Neural progenitor cell (in vitro differentiated cells): ENCODE measurements at regions not wholly inside any gene's neighbourhood (a gene's known extent, or its start where the extent isn't known, plus 50 kb on each side); places are given as distances from the start of the nearest gene placed in this dataset.

Source experiments
- DNase-seq: peaks from one replicate; pipeline ENCODE4 v3.0.0-alpha.2; 2016; ENCODE audit warnings: low spot score
- H2AFZ ChIP-seq: fragments of 200-600 bp; sonication (generic); replicated peaks from 2 replicates; pipeline ENCODE4 v1.6.1; 2016; ENCODE audit warnings: antibody characterized with exemption
- H3F3A ChIP-seq: fragments of 200-600 bp; sonication (generic); 2 replicates; pipeline ENCODE4 v1.6.1; 2016; ENCODE audit warnings: antibody characterized with exemption, low read depth
- H3K27ac ChIP-seq: fragments of 200-600 bp; sonication (generic); 2 replicates; pipeline ENCODE4 v1.5.1; 2016; ENCODE audit warnings: mild to moderate bottlenecking
- H3K27me3 ChIP-seq: fragments of 200-600 bp; sonication (generic); 2 replicates; pipeline ENCODE4 v1.6.1; 2016; ENCODE audit warnings: mild to moderate bottlenecking, moderate library complexity
- H3K36me3 ChIP-seq: fragments of 200-600 bp; sonication (generic); 2 replicates; pipeline ENCODE4 v1.5.1; 2016
- H3K4me1 ChIP-seq: fragments of 200-600 bp; sonication (generic); 2 replicates; pipeline ENCODE4 v1.6.1; 2016; ENCODE audit warnings: mixed run types
- H3K4me2 ChIP-seq: fragments of 200-600 bp; sonication (generic); 2 replicates; pipeline ENCODE4 v1.6.1; 2016
- H3K4me3 ChIP-seq: fragments of 200-600 bp; sonication (generic); 2 replicates; pipeline ENCODE4 v1.5.1; 2016
- H3K79me2 ChIP-seq: fragments of 200-600 bp; sonication (generic); 2 replicates; pipeline ENCODE4 v1.6.1; 2016; ENCODE audit warnings: low read depth
- H3K9ac ChIP-seq: fragments of 200-600 bp; sonication (generic); 2 replicates; pipeline ENCODE4 v1.6.1; 2016
- H3K9me3 ChIP-seq: fragments of 200-600 bp; sonication (generic); 2 replicates; pipeline ENCODE4 v1.5.1; 2016; ENCODE audit warnings: low read depth
- H4K20me1 ChIP-seq: fragments of 200-600 bp; sonication (generic); 2 replicates; pipeline ENCODE4 v1.6.1; 2016; ENCODE audit warnings: low read depth
- H3K27ac Mint-ChIP-seq: 3 replicates; pipeline ENCODE4 v1.8.0; 2021; ENCODE audit warnings: mixed read lengths
- H3K27me3 Mint-ChIP-seq: 2 replicates; pipeline ENCODE4 v1.8.0; 2022; ENCODE audit warnings: low read depth, mild to moderate bottlenecking, inconsistent platforms, moderate library complexity, mixed read lengths; ENCODE audit not compliant: insufficient read depth
- H3K36me3 Mint-ChIP-seq: 3 replicates; pipeline ENCODE4 v1.8.0; 2021; ENCODE audit warnings: mixed read lengths
- H3K4me1 Mint-ChIP-seq: 3 replicates; pipeline ENCODE4 v1.8.0; 2021; ENCODE audit warnings: mixed read lengths
- H3K4me3 Mint-ChIP-seq: 3 replicates; pipeline ENCODE4 v1.8.0; 2021; ENCODE audit warnings: mild to moderate bottlenecking, moderate library complexity, mixed read lengths
- H3K9me3 Mint-ChIP-seq: 3 replicates; pipeline ENCODE4 v1.8.0; 2020; ENCODE audit warnings: mixed read lengths
- CTCF ChIP-seq: fragments of 200-600 bp; sonication (generic); IDR thresholded peaks from 2 replicates; pipeline ENCODE4 v1.5.1; 2017; ENCODE audit warnings: antibody characterized with exemption, mild to moderate bottlenecking
- EZH2 ChIP-seq: fragments of 200-600 bp; sonication (generic); IDR thresholded peaks from 2 replicates; pipeline ENCODE4 v1.6.1; 2017; ENCODE audit warnings: antibody characterized with exemption, mild to moderate bottlenecking, moderate library complexity
- EZH2phosphoT487 ChIP-seq: fragments of 200-600 bp; sonication (generic); IDR thresholded peaks from 2 replicates; pipeline ENCODE4 v1.6.1; 2017; ENCODE audit warnings: antibody characterized with exemption

- H4K20me1 ChIP-seq: peaks cover 12% of the 10 kb centered on the region
- Mint-ChIP-seq H3K36me3 (no peaks in the 10 kb centered on the region), H3K4me1 (peaks cover 65% of the 10 kb centered on the region), H3K27me3 (peaks cover 5% of the 10 kb centered on the region), H3K27ac (no peak overlapping the region), H3K4me3 (no peak overlapping the region), H3K9me3 (no peaks in the 10 kb centered on the region)
- no peak overlapping the region for H3K4me3 ChIP-seq
- no peak for DNase-seq
- no peak overlapping the region for H3K4me2 ChIP-seq
- no peaks in the 10 kb centered on the region for H3K27me3 ChIP-seq
- no peak overlapping the region for H2AFZ ChIP-seq
- H3K9me3 ChIP-seq: no peaks in the 10 kb centered on the region
- no peak overlapping the region for H3K27ac ChIP-seq
- TF ChIP-seq CTCF (no peak), EZH2phosphoT487 (no peak), EZH2 (no peak)
- H3F3A ChIP-seq: peaks cover 18% of the 10 kb centered on the region
- H3K4me1 ChIP-seq: peaks cover 12% of the 10 kb centered on the region
- H3K79me2 ChIP-seq: no peaks in the 10 kb centered on the region
- no peak overlapping the region for H3K9ac ChIP-seq
- H3K36me3 ChIP-seq: no peaks in the 10 kb centered on the region
These were observed 300.2 kb upstream of the N4BP1 start for GRCh38 chr16:48910214-48910613.

GRCh38 chr16:48909231-48909630 is 299.3 kb upstream of the N4BP1 start:
- Mint-ChIP-seq H3K4me1 (peaks cover 66% of the 10 kb centered on the region), H3K27me3 (peaks cover 7% of the 10 kb centered on the region), H3K4me3 (no peak overlapping the region), H3K36me3 (no peaks in the 10 kb centered on the region), H3K27ac (peak overlapping the region; percentile 50), H3K9me3 (no peaks in the 10 kb centered on the region)
- Histone ChIP-seq H2AFZ (no peak overlapping the region), H3K79me2 (no peaks in the 10 kb centered on the region), H3K4me1 (peaks cover 12% of the 10 kb centered on the region), H3K4me3 (no peak overlapping the region), H3K9me3 (no peaks in the 10 kb centered on the region), H3F3A (peaks cover 18% of the 10 kb centered on the region), H4K20me1 (peaks cover 12% of the 10 kb centered on the region), H3K36me3 (no peaks in the 10 kb centered on the region), H3K9ac (no peak overlapping the region), H3K4me2 (no peak overlapping the region), H3K27ac (no peak overlapping the region), H3K27me3 (no peaks in the 10 kb centered on the region)
- no peak for DNase-seq
- no peak for TF ChIP-seq EZH2
- TF ChIP-seq EZH2phosphoT487: no peak
- TF ChIP-seq CTCF: no peak

DNA sequence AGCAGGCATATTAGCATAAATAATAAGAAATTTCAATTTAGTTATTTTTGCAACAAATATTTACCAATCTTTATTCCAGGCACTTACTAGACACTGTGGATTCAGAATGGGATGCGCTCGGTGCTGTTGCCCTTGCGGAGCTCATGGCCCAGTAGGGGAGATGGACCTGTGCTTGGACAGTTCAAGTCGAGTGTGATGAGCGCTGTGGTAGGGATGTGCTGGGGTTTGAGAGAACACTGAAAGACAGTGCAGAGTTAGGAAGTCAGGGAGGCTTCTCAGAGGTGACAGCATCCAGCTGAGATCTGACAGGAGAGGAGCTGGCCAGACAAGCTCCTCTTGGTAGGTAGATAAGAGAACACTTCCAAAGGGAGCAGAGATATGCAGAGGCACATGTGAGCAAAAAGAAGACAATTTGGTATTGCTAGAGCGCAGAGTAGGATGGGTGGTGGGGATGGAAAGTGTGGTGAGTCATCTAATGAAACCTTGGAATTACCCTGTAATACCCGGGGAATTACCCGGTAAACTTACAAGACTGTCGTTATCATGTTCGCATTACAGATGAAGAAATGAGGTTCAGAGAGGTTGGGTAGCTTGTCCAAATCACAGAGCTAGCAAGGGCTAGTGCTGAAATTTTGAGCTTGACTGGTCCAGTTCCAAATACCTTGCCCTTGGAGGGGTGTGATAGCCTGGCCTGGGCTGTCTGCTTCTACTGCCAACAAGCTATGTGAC is 298.1 kb upstream of the N4BP1 start:
- TF ChIP-seq EZH2phosphoT487 (no peak), CTCF (no peak), EZH2 (no peak)
- Histone ChIP-seq H3K36me3 (no peaks in the 10 kb centered on the region), H3K4me3 (no peak overlapping the region), H2AFZ (no peak overlapping the region), H3K4me1 (peaks cover 20% of the 10 kb centered on the region), H3K4me2 (no peak overlapping the region), H3F3A (peaks cover 18% of the 10 kb centered on the region), H3K27me3 (no peaks in the 10 kb centered on the region), H3K9me3 (no peaks in the 10 kb centered on the region), H4K20me1 (peaks cover 12% of the 10 kb centered on the region), H3K79me2 (no peaks in the 10 kb centered on the region), H3K27ac (no peak overlapping the region), H3K9ac (no peak overlapping the region)
- DNase-seq: no peak
- Mint-ChIP-seq H3K27ac (peak overlapping the region; percentile 26), H3K36me3 (no peaks in the 10 kb centered on the region), H3K27me3 (peaks cover 5% of the 10 kb centered on the region), H3K4me1 (peaks cover 66% of the 10 kb centered on the region), H3K4me3 (no peak overlapping the region), H3K9me3 (no peaks in the 10 kb centered on the region)
